ENCODE measurements at regions not wholly inside any gene's neighbourhood (a gene's known extent, or its start where the extent isn't known, plus 50 kb on each side); places are given as distances from the start of the nearest gene placed in this dataset.

DNA sequence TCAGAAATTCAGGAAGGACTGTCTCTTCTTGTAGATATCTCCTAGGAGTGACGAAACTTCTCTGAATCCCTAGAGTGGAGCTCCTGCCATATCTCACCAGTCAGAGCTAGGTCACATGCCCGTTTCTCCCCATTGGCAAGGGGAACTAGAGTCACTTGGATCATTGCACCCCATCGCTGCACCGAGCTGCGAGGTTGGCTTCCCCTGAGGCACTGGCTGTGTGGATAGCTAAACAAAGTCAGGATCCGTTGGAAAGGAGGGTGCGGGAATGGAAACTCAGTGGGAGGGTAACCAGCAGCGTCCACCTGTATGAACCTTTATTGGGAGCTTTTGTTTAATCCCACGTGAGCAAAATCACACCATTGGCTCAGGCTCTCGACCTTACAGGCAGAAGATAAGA is 283.8 kb downstream of the BRD1 start:
- ATAC-seq (replicated peaks in 1 of 4) = no peak
- H3K36me3 ChIP-seq (ENCODE audit: control insufficient read depth in 2 of 2, extremely low read depth in 1 of 2, insufficient read depth in 1 of 2, low read length in 1 of 2) = no peaks in the 10 kb centered on the region
- peaks cover 0 to 3% of the 10 kb centered on the region in 2 experiments for H3K27me3 ChIP-seq (replicated peaks in 1 of 2; ENCODE audit: control insufficient read depth in 2 of 2, extremely low read depth in 1 of 2, insufficient read depth in 2 of 2, low read length in 1 of 2)
- no peak overlapping the region for H3K27ac Mint-ChIP-seq
- ChIA-PET POLR2A (no interaction called here), CTCF (no interaction called here)
- DNase-seq = no peak
- no peaks in the 10 kb centered on the region for H3K27me3 Mint-ChIP-seq
- H3K9me3 ChIP-seq = no peaks in the 10 kb centered on the region
- H3K4me1 ChIP-seq (ENCODE audit: control insufficient read depth in 1 of 2, extremely low read depth in 1 of 2, insufficient read depth in 2 of 2, low read length in 2 of 2) = no peaks in the 10 kb centered on the region
- no peak overlapping the region for H3K27ac ChIP-seq (ENCODE audit: low read length)
- peaks cover 0 to 3% (median 0%) of the 10 kb centered on the region in 3 donors for H3K4me1 Mint-ChIP-seq
- peaks cover 8% of the 10 kb centered on the region for H3K36me3 Mint-ChIP-seq
- 95% methylated on average over 9 of the region's 10 CpGs for WGBS (ENCODE audit: insufficient coverage)
- H3K4me3 ChIP-seq (ENCODE audit: control insufficient read depth in 1 of 2, extremely low read depth in 1 of 2, low read length in 1 of 2) = no peak overlapping the region
- H3K9me3 Mint-ChIP-seq = no peaks in the 10 kb centered on the region
- no peak overlapping the region for H3K4me3 Mint-ChIP-seq

- ChIA-PET CTCF (no interaction called here), POLR2A (no interaction called here)
- no peak overlapping the region for H3K27ac ChIP-seq (ENCODE audit: low read length)
- peaks cover 0 to 3% of the 10 kb centered on the region in 2 experiments for H3K27me3 ChIP-seq (replicated peaks in 1 of 2; ENCODE audit: control insufficient read depth in 2 of 2, extremely low read depth in 1 of 2, insufficient read depth in 2 of 2, low read length in 1 of 2)
- H3K4me3 ChIP-seq (ENCODE audit: control insufficient read depth in 1 of 2, extremely low read depth in 1 of 2, low read length in 1 of 2) = no peak overlapping the region
- H3K27me3 Mint-ChIP-seq = no peaks in the 10 kb centered on the region
- WGBS (ENCODE audit: insufficient coverage) = 93% methylated on average over 14 of the region's 15 CpGs
- ATAC-seq (replicated peaks in 1 of 4) = no peak
- no peaks in the 10 kb centered on the region for H3K4me1 ChIP-seq (ENCODE audit: control insufficient read depth in 1 of 2, extremely low read depth in 1 of 2, insufficient read depth in 2 of 2, low read length in 2 of 2)
- H3K9me3 Mint-ChIP-seq = no peaks in the 10 kb centered on the region
- H3K27ac Mint-ChIP-seq = no peak overlapping the region
- no peak for DNase-seq
- H3K4me1 Mint-ChIP-seq = peaks cover 0 to 4% (median 3%) of the 10 kb centered on the region in 3 donors
- no peaks in the 10 kb centered on the region for H3K9me3 ChIP-seq
- peaks cover 5% of the 10 kb centered on the region for H3K36me3 Mint-ChIP-seq
- no peak overlapping the region for H3K4me3 Mint-ChIP-seq
- H3K36me3 ChIP-seq (ENCODE audit: control insufficient read depth in 2 of 2, extremely low read depth in 1 of 2, insufficient read depth in 1 of 2, low read length in 1 of 2) = no peaks in the 10 kb centered on the region
Measured at GRCh38 chr22:49541693-49542230, 285.9 kb downstream of the BRD1 start.

DNA sequence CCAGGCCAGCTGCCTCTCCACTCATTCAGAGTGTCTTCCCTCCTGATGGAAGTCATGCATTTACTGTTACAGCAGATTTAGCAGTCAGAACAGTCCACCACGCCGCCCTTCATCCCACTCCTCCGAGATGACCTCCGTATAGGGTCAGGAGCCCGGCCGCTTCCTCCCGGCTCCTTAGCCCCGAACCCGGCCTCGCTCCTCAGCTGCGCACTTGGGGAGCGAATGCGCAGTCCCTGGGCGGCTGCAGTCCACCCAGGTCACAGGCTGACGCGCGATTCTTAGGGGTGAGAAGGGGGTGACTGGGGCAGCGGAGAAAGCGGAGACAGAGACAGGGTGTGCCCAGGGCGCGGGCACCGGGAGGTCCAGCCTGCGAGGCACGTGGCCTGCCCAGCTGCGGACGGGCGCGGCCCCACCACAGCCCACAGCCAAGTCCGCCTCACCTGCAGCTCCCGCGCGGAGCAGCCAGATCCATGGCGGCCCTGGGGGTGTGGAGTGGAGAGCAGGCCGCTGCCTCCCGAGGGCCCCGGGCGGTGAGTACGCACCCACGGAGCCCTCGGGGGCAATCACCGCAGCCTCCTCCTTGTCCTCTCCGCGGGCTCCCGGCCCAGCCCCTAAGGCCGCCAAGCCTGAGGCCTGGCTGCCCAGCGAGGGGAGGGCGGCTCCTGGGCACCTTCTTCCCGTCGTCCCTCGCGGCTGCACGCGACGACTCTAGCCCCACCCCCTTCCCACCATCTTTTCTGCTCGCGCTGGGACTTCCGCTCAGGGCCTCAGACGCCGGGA is 286.6 kb downstream of the BRD1 start:
- Histone ChIP-seq H3K36me3 (ENCODE audit: control insufficient read depth in 2 of 2, extremely low read depth in 1 of 2, insufficient read depth in 1 of 2, low read length in 1 of 2) (no peaks in the 10 kb centered on the region), H3K9me3 (no peaks in the 10 kb centered on the region), H3K27ac (ENCODE audit: low read length) (no peak overlapping the region), H3K4me1 (ENCODE audit: control insufficient read depth in 1 of 2, extremely low read depth in 1 of 2, insufficient read depth in 2 of 2, low read length in 2 of 2) (no peaks in the 10 kb centered on the region), H3K27me3 (replicated peaks in 1 of 2; ENCODE audit: control insufficient read depth in 2 of 2, extremely low read depth in 1 of 2, insufficient read depth in 2 of 2, low read length in 1 of 2) (peaks cover 0 to 3% of the 10 kb centered on the region in 2 experiments), H3K4me3 (ENCODE audit: control insufficient read depth in 1 of 2, extremely low read depth in 1 of 2, low read length in 1 of 2) (no peak overlapping the region)
- Mint-ChIP-seq H3K27ac (no peak overlapping the region), H3K27me3 (no peaks in the 10 kb centered on the region), H3K36me3 (peaks cover 5% of the 10 kb centered on the region), H3K4me3 (no peak overlapping the region), H3K9me3 (no peaks in the 10 kb centered on the region), H3K4me1 (peaks cover 0 to 4% (median 3%) of the 10 kb centered on the region in 3 donors)
- CTCF ChIA-PET = no interaction called here
- no peak for DNase-seq
- POLR2A ChIA-PET = no interaction called here
- 94% methylated on average over 40 of the region's 59 CpGs for WGBS (ENCODE audit: insufficient coverage)
- no peak for ATAC-seq (replicated peaks in 1 of 4)

DNA sequence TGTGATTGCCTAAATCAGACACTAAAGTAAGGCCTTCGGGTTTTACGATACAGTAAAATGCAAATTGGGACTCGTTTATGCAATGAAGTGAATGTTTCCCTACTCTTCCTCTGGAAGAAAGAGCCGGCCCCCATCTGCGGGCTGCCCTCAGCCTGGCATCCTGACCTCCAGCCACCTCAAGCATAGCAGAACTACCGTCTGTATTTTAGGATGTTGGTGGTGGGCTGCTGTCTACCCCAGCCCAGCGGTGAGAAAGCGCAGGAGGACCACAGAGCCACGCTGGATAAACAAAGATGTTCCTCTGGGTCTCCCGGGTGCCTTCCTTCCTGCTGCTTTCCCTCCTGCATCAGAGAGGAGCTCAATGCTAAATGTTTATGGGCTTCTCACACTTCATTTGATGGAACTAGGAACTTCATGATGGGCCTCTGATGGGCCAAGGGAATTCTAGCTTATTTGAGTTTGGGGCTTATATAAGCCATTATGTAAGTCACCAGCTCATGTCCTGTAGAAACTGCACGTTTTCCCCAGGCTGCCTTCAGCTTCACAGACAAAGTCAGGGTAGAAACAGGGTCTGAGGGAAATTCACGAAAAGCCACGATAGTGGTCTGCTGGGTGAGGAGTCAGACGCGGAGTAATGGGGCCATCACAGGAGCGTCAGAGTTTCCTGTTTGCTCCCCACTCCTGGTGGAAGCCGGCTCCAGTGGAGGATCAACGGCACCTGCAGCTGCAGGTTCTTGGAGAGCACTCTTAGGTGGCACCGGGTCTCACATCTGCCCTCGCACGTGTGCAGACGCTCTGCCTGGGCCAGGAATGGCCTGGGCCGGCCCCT is 287.4 kb downstream of the BRD1 start:
- DNase-seq (no peak), ATAC-seq (replicated peaks in 1 of 4) (no peak)
- Histone ChIP-seq H3K27me3 (replicated peaks in 1 of 2; ENCODE audit: control insufficient read depth in 2 of 2, extremely low read depth in 1 of 2, insufficient read depth in 2 of 2, low read length in 1 of 2) (no peaks in the 10 kb centered on the region), H3K36me3 (ENCODE audit: control insufficient read depth in 2 of 2, extremely low read depth in 1 of 2, insufficient read depth in 1 of 2, low read length in 1 of 2) (no peaks in the 10 kb centered on the region), H3K4me1 (ENCODE audit: control insufficient read depth in 1 of 2, extremely low read depth in 1 of 2, insufficient read depth in 2 of 2, low read length in 2 of 2) (no peaks in the 10 kb centered on the region), H3K9me3 (no peaks in the 10 kb centered on the region), H3K4me3 (ENCODE audit: control insufficient read depth in 1 of 2, extremely low read depth in 1 of 2, low read length in 1 of 2) (no peak overlapping the region), H3K27ac (ENCODE audit: low read length) (no peak overlapping the region)
- H3K4me1 Mint-ChIP-seq = peaks cover 0 to 4% (median 3%) of the 10 kb centered on the region in 3 donors
- H3K27me3 Mint-ChIP-seq = no peaks in the 10 kb centered on the region
- no peak overlapping the region for H3K4me3 Mint-ChIP-seq
- ChIA-PET POLR2A (no interaction called here), CTCF (no interaction called here)
- no peak overlapping the region for H3K27ac Mint-ChIP-seq
- H3K36me3 Mint-ChIP-seq = peaks cover 5% of the 10 kb centered on the region
- no peaks in the 10 kb centered on the region for H3K9me3 Mint-ChIP-seq
- WGBS (ENCODE audit: insufficient coverage) = 89% methylated on average over 16 of the region's 23 CpGs

- DNase-seq (no peak), ATAC-seq (replicated peaks in 1 of 4) (no peak)
- Histone ChIP-seq H3K27me3 (replicated peaks in 1 of 2; ENCODE audit: control insufficient read depth in 2 of 2, extremely low read depth in 1 of 2, insufficient read depth in 2 of 2, low read length in 1 of 2) (no peaks in the 10 kb centered on the region), H3K9me3 (no peaks in the 10 kb centered on the region), H3K36me3 (ENCODE audit: control insufficient read depth in 2 of 2, extremely low read depth in 1 of 2, insufficient read depth in 1 of 2, low read length in 1 of 2) (no peaks in the 10 kb centered on the region), H3K27ac (ENCODE audit: low read length) (no peak overlapping the region), H3K4me3 (ENCODE audit: control insufficient read depth in 1 of 2, extremely low read depth in 1 of 2, low read length in 1 of 2) (no peak overlapping the region), H3K4me1 (ENCODE audit: control insufficient read depth in 1 of 2, extremely low read depth in 1 of 2, insufficient read depth in 2 of 2, low read length in 2 of 2) (no peaks in the 10 kb centered on the region)
- Mint-ChIP-seq H3K9me3 (no peaks in the 10 kb centered on the region), H3K27me3 (no peaks in the 10 kb centered on the region), H3K4me1 (peaks cover 0 to 4% (median 0%) of the 10 kb centered on the region in 3 donors), H3K36me3 (peaks cover 5% of the 10 kb centered on the region), H3K27ac (no peak overlapping the region), H3K4me3 (no peak overlapping the region)
- POLR2A ChIA-PET = no interaction called here
- WGBS (ENCODE audit: insufficient coverage) = 88% methylated on average over 4 of the region's 6 CpGs
- CTCF ChIA-PET = no interaction called here
Measured at GRCh38 chr22:49538006-49538405, 289.7 kb downstream of the BRD1 start.

GRCh38 chr22:49536571-49537131 is 291.0 kb downstream of the BRD1 start:
- peaks cover 0 to 4% (median 0%) of the 10 kb centered on the region in 3 donors for H3K4me1 Mint-ChIP-seq
- 90% methylated on average over 7 of the region's 17 CpGs for WGBS (ENCODE audit: insufficient coverage)
- H3K4me3 Mint-ChIP-seq = no peak overlapping the region
- Histone ChIP-seq H3K36me3 (ENCODE audit: control insufficient read depth in 2 of 2, extremely low read depth in 1 of 2, insufficient read depth in 1 of 2, low read length in 1 of 2) (no peaks in the 10 kb centered on the region), H3K4me1 (ENCODE audit: control insufficient read depth in 1 of 2, extremely low read depth in 1 of 2, insufficient read depth in 2 of 2, low read length in 2 of 2) (no peaks in the 10 kb centered on the region), H3K9me3 (no peaks in the 10 kb centered on the region), H3K27ac (ENCODE audit: low read length) (no peak overlapping the region), H3K4me3 (ENCODE audit: control insufficient read depth in 1 of 2, extremely low read depth in 1 of 2, low read length in 1 of 2) (no peak overlapping the region), H3K27me3 (replicated peaks in 1 of 2; ENCODE audit: control insufficient read depth in 2 of 2, extremely low read depth in 1 of 2, insufficient read depth in 2 of 2, low read length in 1 of 2) (no peaks in the 10 kb centered on the region)
- ATAC-seq (replicated peaks in 1 of 4) (no peak), DNase-seq (no peak)
- ChIA-PET POLR2A (no interaction called here), CTCF (no interaction called here)
- H3K9me3 Mint-ChIP-seq = no peaks in the 10 kb centered on the region
- H3K36me3 Mint-ChIP-seq = peaks cover 5% of the 10 kb centered on the region
- no peak overlapping the region for H3K27ac Mint-ChIP-seq
- H3K27me3 Mint-ChIP-seq = no peaks in the 10 kb centered on the region

Data from T-cell (primary cell).